Neural progenitor cell (in vitro differentiated cells): ENCODE measurements at regions not wholly inside any gene's neighbourhood (a gene's known extent, or its start where the extent isn't known, plus 50 kb on each side); places are given as distances from the start of the nearest gene placed in this dataset.

Experiments used
- EZH2 ChIP-seq: fragments of 200-600 bp; sonication (generic); IDR thresholded peaks from 2 replicates; pipeline ENCODE4 v1.6.1; 2017; ENCODE audit warnings: antibody characterized with exemption, mild to moderate bottlenecking, moderate library complexity
- EZH2phosphoT487 ChIP-seq: fragments of 200-600 bp; sonication (generic); IDR thresholded peaks from 2 replicates; pipeline ENCODE4 v1.6.1; 2017; ENCODE audit warnings: antibody characterized with exemption
- TF ChIP-seq, protein P1 (sequence below): fragments of 200-600 bp; sonication (generic); IDR thresholded peaks from 2 replicates; pipeline ENCODE4 v1.5.1; 2017; ENCODE audit warnings: antibody characterized with exemption, mild to moderate bottlenecking

DNA sequence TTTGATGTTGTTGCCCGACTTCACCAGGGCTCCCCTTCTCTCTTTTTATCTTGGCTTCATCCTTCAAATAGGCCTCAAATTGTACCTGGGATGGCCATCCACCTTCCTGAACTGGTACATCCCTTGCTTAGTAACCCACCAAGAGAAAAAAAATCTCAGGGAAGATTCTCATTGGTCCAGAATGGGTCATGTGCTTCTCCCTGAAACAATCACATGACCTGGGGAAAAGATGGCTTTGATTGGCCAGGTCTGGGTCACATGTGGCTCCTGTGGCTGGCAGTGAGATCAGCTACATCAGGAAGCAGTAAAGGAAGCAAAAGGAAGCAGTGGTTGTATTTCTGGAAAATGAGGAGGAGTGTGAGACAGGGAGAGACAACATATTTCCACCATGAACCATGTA is 540.2 kb downstream of the MIAT start:
- TF ChIP-seq, protein P1, sequence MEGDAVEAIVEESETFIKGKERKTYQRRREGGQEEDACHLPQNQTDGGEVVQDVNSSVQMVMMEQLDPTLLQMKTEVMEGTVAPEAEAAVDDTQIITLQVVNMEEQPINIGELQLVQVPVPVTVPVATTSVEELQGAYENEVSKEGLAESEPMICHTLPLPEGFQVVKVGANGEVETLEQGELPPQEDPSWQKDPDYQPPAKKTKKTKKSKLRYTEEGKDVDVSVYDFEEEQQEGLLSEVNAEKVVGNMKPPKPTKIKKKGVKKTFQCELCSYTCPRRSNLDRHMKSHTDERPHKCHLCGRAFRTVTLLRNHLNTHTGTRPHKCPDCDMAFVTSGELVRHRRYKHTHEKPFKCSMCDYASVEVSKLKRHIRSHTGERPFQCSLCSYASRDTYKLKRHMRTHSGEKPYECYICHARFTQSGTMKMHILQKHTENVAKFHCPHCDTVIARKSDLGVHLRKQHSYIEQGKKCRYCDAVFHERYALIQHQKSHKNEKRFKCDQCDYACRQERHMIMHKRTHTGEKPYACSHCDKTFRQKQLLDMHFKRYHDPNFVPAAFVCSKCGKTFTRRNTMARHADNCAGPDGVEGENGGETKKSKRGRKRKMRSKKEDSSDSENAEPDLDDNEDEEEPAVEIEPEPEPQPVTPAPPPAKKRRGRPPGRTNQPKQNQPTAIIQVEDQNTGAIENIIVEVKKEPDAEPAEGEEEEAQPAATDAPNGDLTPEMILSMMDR, result no peak
- no peak for TF ChIP-seq EZH2
- TF ChIP-seq EZH2phosphoT487, result no peak
